ENCODE measurements at regions not wholly inside any gene's neighbourhood (a gene's known extent, or its start where the extent isn't known, plus 50 kb on each side); places are given as distances from the start of the nearest gene placed in this dataset.

DNA sequence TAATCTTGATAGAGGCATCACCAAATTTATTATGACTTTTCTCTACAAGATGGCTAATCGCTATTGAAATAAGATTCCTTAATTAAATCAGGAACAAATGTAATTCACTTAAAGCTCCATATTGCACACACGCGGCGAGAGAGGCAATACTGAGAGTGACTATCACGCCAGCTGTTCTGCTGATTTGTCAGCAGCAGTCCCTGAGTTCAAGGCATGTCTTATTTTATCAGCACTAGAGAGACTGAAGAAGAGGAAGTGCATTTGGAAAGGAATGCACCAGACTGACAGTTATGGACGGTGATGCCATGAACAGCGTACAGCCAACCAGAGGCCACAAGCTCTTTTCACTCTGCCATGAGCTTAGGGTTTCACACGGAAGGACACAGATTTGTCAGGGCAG is 83.6 kb upstream of the SLCO3A1 start:
- H3K4me1 ChIP-seq (ENCODE audit: control insufficient read depth, insufficient read depth, low read length) = no peaks in the 10 kb centered on the region
- H3K9ac ChIP-seq (ENCODE audit: low read depth, low read length) = no peak overlapping the region
- H3K36me3 ChIP-seq (ENCODE audit: insufficient read depth, low read length) = no peaks in the 10 kb centered on the region
- H3K9me3 ChIP-seq (replicated peaks; ENCODE audit: low read length) = no peaks in the 10 kb centered on the region
- H3K27me3 ChIP-seq (ENCODE audit: control insufficient read depth, insufficient read depth, low read length) = no peaks in the 10 kb centered on the region
- H3K4me2 ChIP-seq (ENCODE audit: low read length) = no peak overlapping the region
- no peak overlapping the region for H3K4me3 ChIP-seq (ENCODE audit: low read length)

GRCh38 chr15:91776104-91776503 is 77.4 kb upstream of the SLCO3A1 start:
- H3K27me3 ChIP-seq (ENCODE audit: control insufficient read depth, insufficient read depth, low read length) = peaks cover 4% of the 10 kb centered on the region
- no peak overlapping the region for H3K9ac ChIP-seq (ENCODE audit: low read depth, low read length)
- H3K4me2 ChIP-seq (ENCODE audit: low read length) = no peak overlapping the region

GRCh38 chr15:91779960-91780359 is 73.5 kb upstream of the SLCO3A1 start:
- Histone ChIP-seq H3K9ac (ENCODE audit: low read depth, low read length) (no peak overlapping the region), H3K4me2 (ENCODE audit: low read length) (no peak overlapping the region), H3K4me3 (ENCODE audit: low read length) (no peak overlapping the region)

More at GRCh38 chr15:91776104-91776503, 77.4 kb upstream of the SLCO3A1 start:
- no peaks in the 10 kb centered on the region for H3K9me3 ChIP-seq (replicated peaks; ENCODE audit: low read length)
- H3K36me3 ChIP-seq (ENCODE audit: insufficient read depth, low read length) = no peaks in the 10 kb centered on the region
- H3K4me3 ChIP-seq (ENCODE audit: low read length) = no peak overlapping the region
- H3K4me1 ChIP-seq (ENCODE audit: control insufficient read depth, insufficient read depth, low read length) = no peaks in the 10 kb centered on the region

GRCh38 chr15:91780387-91780786 is 73.1 kb upstream of the SLCO3A1 start:
- Histone ChIP-seq H3K4me3 (ENCODE audit: low read length) (no peak overlapping the region), H3K27me3 (ENCODE audit: control insufficient read depth, insufficient read depth, low read length) (peaks cover 4% of the 10 kb centered on the region), H3K4me2 (ENCODE audit: low read length) (no peak overlapping the region), H3K4me1 (ENCODE audit: control insufficient read depth, insufficient read depth, low read length) (no peaks in the 10 kb centered on the region), H3K9me3 (replicated peaks; ENCODE audit: low read length) (no peaks in the 10 kb centered on the region), H3K36me3 (ENCODE audit: insufficient read depth, low read length) (no peaks in the 10 kb centered on the region), H3K9ac (ENCODE audit: low read depth, low read length) (no peak overlapping the region)

More at GRCh38 chr15:91779960-91780359, 73.5 kb upstream of the SLCO3A1 start:
- Histone ChIP-seq H3K9me3 (replicated peaks; ENCODE audit: low read length) (no peaks in the 10 kb centered on the region), H3K36me3 (ENCODE audit: insufficient read depth, low read length) (no peaks in the 10 kb centered on the region), H3K4me1 (ENCODE audit: control insufficient read depth, insufficient read depth, low read length) (no peaks in the 10 kb centered on the region), H3K27me3 (ENCODE audit: control insufficient read depth, insufficient read depth, low read length) (peaks cover 4% of the 10 kb centered on the region)

DNA sequence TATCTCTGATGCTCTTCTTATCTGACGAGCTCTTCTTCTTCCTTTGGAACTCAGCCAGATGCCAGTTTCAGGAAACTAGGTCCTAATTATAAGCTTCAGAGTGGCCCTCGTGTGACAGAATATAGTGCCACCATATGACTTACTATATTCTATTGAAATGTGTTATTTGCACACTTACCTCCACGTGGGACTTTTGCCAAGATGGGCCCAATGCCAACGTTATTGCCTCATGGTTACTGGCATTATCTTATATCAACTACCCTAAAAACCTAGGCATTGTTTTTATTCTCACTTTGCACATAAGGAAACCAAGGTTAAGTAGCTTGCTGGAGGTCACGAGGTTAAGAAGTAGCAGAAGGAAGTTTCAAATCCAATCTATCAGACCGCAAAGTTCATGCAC is 71.3 kb upstream of the SLCO3A1 start:
- Histone ChIP-seq H3K4me1 (ENCODE audit: control insufficient read depth, insufficient read depth, low read length) (no peaks in the 10 kb centered on the region), H3K4me2 (ENCODE audit: low read length) (no peak overlapping the region), H3K36me3 (ENCODE audit: insufficient read depth, low read length) (no peaks in the 10 kb centered on the region), H3K27me3 (ENCODE audit: control insufficient read depth, insufficient read depth, low read length) (peaks cover 4% of the 10 kb centered on the region), H3K9ac (ENCODE audit: low read depth, low read length) (no peak overlapping the region), H3K4me3 (ENCODE audit: low read length) (no peak overlapping the region), H3K9me3 (replicated peaks; ENCODE audit: low read length) (no peaks in the 10 kb centered on the region)

GRCh38 chr15:91783008-91783407 is 70.5 kb upstream of the SLCO3A1 start:
- Histone ChIP-seq H3K4me3 (ENCODE audit: low read length) (no peak overlapping the region), H3K4me2 (ENCODE audit: low read length) (no peak overlapping the region), H3K36me3 (ENCODE audit: insufficient read depth, low read length) (no peaks in the 10 kb centered on the region), H3K4me1 (ENCODE audit: control insufficient read depth, insufficient read depth, low read length) (no peaks in the 10 kb centered on the region), H3K27me3 (ENCODE audit: control insufficient read depth, insufficient read depth, low read length) (peaks cover under 1% of the 10 kb centered on the region), H3K9ac (ENCODE audit: low read depth, low read length) (no peak overlapping the region), H3K9me3 (replicated peaks; ENCODE audit: low read length) (no peaks in the 10 kb centered on the region)

DNA sequence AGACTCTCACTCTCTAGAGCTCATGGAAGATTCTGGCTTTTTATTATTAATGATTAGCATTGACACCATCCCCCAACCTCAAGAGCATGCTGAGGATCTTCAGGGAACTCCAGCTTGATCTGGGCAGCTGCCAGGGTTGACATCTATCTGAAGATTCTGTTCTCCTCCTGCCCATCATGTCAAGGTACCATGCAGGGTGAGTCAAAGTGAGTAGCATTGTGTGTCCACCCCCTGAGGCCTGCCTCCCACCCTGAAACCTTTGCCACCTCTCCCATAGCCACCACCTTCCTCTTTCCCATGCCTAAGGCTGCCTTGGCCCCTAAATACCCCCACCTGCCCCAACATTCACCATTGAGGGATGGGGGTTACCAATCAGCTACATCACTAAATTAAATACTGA is 70.1 kb upstream of the SLCO3A1 start:
- Histone ChIP-seq H3K4me2 (ENCODE audit: low read length) (no peak overlapping the region), H3K4me3 (ENCODE audit: low read length) (no peak overlapping the region), H3K9ac (ENCODE audit: low read depth, low read length) (no peak overlapping the region), H3K4me1 (ENCODE audit: control insufficient read depth, insufficient read depth, low read length) (no peaks in the 10 kb centered on the region), H3K27me3 (ENCODE audit: control insufficient read depth, insufficient read depth, low read length) (no peaks in the 10 kb centered on the region), H3K9me3 (replicated peaks; ENCODE audit: low read length) (no peaks in the 10 kb centered on the region), H3K36me3 (ENCODE audit: insufficient read depth, low read length) (no peaks in the 10 kb centered on the region)

DNA sequence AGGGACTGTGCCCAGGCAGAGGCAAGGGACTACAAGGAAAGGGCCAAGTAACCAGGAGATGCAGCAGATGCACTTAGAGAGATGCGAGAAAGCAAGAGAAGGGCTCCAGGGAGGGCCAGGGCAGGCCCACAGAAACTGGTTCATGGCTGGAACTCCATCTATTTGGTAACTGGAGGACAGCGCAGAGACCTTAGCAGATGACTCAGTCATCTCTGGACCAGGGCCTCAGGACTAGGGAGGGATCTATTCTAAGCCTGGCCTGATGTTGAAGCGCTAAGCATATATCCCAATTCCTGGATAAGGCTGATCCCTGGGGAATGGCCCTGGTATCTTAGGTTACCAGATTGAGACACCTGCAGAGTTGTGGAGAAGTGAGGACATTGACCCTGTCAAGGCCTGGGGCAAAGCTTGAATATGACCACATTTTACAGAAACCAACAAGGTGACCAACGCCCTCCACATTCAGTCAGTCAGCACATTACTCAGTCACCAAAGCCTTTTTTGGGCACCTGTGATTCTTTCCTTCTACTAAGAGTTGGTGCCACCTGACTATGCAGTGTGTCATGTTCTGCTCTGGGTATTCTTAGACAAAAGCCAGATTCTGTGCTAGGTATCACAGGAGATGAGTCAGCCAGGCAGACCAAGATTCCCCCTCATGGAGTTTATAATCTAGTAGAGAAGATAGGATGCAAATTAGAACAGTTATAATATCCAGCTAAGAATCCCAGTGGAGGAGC is 68.4 kb upstream of the SLCO3A1 start:
- no peak overlapping the region for H3K9ac ChIP-seq (ENCODE audit: low read depth, low read length)
- no peaks in the 10 kb centered on the region for H3K27me3 ChIP-seq (ENCODE audit: control insufficient read depth, insufficient read depth, low read length)
- H3K4me2 ChIP-seq (ENCODE audit: low read length) = no peak overlapping the region
- H3K4me1 ChIP-seq (ENCODE audit: control insufficient read depth, insufficient read depth, low read length) = no peaks in the 10 kb centered on the region
- no peaks in the 10 kb centered on the region for H3K9me3 ChIP-seq (replicated peaks; ENCODE audit: low read length)
- H3K36me3 ChIP-seq (ENCODE audit: insufficient read depth, low read length) = no peaks in the 10 kb centered on the region
- no peak overlapping the region for H3K4me3 ChIP-seq (ENCODE audit: low read length)

DNA sequence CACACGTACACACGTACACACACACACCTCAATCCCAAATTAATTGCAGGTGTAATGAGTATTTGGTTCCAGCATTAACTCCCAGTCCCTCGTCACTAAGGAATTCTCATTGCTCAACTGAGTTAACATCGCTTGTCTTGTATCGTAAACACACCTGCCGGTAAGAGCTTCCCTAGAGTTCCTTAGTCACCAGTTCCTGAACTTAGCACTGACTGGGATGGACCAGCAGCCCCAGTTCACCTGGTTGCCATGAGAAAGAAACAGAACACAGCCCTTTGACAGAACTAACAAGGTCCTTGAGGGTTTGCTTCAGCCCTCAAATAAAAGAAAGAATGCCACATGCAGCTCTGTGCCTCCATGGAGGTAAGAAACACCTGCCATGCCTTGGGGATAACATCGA is 66.3 kb upstream of the SLCO3A1 start:
- no peaks in the 10 kb centered on the region for H3K4me1 ChIP-seq (ENCODE audit: control insufficient read depth, insufficient read depth, low read length)
- H3K27me3 ChIP-seq (ENCODE audit: control insufficient read depth, insufficient read depth, low read length) = no peaks in the 10 kb centered on the region
- H3K9ac ChIP-seq (ENCODE audit: low read depth, low read length) = no peak overlapping the region
- H3K36me3 ChIP-seq (ENCODE audit: insufficient read depth, low read length) = no peaks in the 10 kb centered on the region
- H3K4me2 ChIP-seq (ENCODE audit: low read length) = no peak overlapping the region
- no peaks in the 10 kb centered on the region for H3K9me3 ChIP-seq (replicated peaks; ENCODE audit: low read length)
- H3K4me3 ChIP-seq (ENCODE audit: low read length) = no peak overlapping the region

DNA sequence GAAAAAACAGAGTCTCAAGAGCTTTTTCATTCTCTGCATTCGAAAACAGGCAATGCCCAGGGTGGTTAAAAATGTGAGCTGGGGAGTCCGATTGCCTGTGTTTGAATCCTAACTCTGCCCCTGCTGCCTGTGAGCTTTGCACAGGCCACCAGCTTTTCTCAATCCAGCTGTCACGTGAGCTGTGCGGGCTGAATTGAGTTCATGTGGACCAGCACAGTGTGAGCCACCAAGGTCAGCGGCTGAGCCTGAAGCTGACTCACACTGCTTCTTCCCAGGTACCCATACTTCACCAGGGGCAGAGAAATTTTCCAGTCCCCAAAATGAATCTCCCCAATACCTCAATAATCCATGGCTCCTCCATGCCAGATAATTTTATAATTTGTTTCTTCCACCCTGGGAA is 64.4 kb upstream of the SLCO3A1 start:
- Histone ChIP-seq H3K9ac (ENCODE audit: low read depth, low read length) (no peak overlapping the region), H3K9me3 (replicated peaks; ENCODE audit: low read length) (no peaks in the 10 kb centered on the region), H3K4me3 (ENCODE audit: low read length) (no peak overlapping the region), H3K4me2 (ENCODE audit: low read length) (no peak overlapping the region), H3K27me3 (ENCODE audit: control insufficient read depth, insufficient read depth, low read length) (no peaks in the 10 kb centered on the region), H3K4me1 (ENCODE audit: control insufficient read depth, insufficient read depth, low read length) (no peaks in the 10 kb centered on the region), H3K36me3 (ENCODE audit: insufficient read depth, low read length) (no peaks in the 10 kb centered on the region)

DNA sequence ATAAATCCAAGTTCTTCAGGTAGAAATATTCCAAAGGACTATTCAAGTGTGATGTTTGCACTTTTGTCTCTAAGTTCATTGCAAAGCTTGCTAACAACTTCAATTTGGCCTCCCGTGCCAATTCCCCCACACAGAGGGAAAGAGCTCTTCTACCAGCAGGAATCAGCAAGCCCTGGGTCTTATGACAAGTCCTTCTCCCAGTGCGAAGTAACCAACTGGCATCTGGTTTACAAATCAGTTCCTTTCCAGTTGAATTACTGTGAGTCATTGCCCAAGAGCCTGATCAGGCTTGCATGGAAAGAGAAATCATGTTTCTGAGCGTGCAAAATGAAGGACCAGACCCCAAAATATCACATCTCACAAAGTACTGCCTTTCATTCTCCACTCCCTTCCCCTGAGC is 62.7 kb upstream of the SLCO3A1 start:
- Histone ChIP-seq H3K4me2 (ENCODE audit: low read length) (no peak overlapping the region), H3K4me3 (ENCODE audit: low read length) (no peak overlapping the region), H3K9me3 (replicated peaks; ENCODE audit: low read length) (no peaks in the 10 kb centered on the region), H3K4me1 (ENCODE audit: control insufficient read depth, insufficient read depth, low read length) (no peaks in the 10 kb centered on the region), H3K36me3 (ENCODE audit: insufficient read depth, low read length) (no peaks in the 10 kb centered on the region), H3K27me3 (ENCODE audit: control insufficient read depth, insufficient read depth, low read length) (no peaks in the 10 kb centered on the region), H3K9ac (ENCODE audit: low read depth, low read length) (no peak overlapping the region)

DNA sequence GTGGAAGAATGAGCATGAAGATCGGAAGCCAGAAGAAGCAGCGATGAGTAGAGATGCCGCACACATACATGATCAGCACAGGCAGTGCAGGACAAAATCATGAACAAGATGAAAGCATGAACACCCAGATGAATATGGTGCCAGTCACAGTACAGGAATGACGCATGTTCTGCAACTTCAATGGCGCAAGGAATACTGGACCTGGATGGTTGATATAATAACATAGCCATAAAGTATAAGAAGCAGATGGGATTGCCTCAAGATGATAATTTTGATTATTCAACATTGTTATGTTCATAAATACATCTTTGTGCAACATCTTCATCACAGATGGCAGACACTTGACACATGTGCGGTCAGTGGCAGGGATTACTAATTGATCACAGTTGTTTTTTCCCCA is 59.7 kb upstream of the SLCO3A1 start:
- Histone ChIP-seq H3K9me3 (replicated peaks; ENCODE audit: low read length) (no peaks in the 10 kb centered on the region), H3K36me3 (ENCODE audit: insufficient read depth, low read length) (no peaks in the 10 kb centered on the region)

More for the DNA sequence above, 59.7 kb upstream of the SLCO3A1 start:
- Histone ChIP-seq H3K4me2 (ENCODE audit: low read length) (no peak overlapping the region), H3K9ac (ENCODE audit: low read depth, low read length) (no peak overlapping the region), H3K4me3 (ENCODE audit: low read length) (no peak overlapping the region), H3K27me3 (ENCODE audit: control insufficient read depth, insufficient read depth, low read length) (no peaks in the 10 kb centered on the region), H3K4me1 (ENCODE audit: control insufficient read depth, insufficient read depth, low read length) (no peaks in the 10 kb centered on the region)

Measured in skeletal muscle satellite cell (primary cell).